ENCODE measurements at regions not wholly inside any gene's neighbourhood (a gene's known extent, or its start where the extent isn't known, plus 50 kb on each side); places are given as distances from the start of the nearest gene placed in this dataset.
"Not testable (repeated sequence)": the region's sequence is repeated elsewhere in the genome, so short reads cannot be mapped to it uniquely, and the experiment has no call there.

DNA sequence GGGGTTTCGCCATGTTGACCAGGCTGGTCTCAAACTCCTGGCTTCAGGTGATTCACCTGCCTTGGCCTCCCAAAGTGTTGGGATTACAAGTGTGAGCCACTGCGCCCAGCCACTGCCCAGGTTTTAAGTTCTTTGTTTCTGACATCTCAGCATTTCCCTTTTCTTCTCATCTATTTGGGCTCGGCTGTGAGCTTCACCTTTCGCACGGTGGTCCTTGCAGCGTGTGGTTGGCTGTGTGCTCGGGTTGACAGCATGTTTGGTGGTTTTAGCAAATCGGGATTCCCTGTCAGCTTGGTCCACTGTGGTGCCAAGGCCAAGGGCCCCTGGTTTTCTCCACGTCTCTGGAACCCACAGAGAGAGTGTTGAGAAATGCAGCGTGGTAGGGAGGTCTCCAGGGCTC, 138.8 kb downstream of the DNAJB6 start:
- Mint-ChIP-seq H3K9me3 (peaks cover 8% of the 10 kb centered on the region), H3K36me3 (peaks cover 3% of the 10 kb centered on the region), H3K27me3 (no peaks in the 10 kb centered on the region), H3K27ac (no peak overlapping the region), H3K4me1 (ENCODE audit: unreplicated experiment) (no peaks in the 10 kb centered on the region), H3K4me3 (no peak overlapping the region)
- TF ChIP-seq, protein P1, sequence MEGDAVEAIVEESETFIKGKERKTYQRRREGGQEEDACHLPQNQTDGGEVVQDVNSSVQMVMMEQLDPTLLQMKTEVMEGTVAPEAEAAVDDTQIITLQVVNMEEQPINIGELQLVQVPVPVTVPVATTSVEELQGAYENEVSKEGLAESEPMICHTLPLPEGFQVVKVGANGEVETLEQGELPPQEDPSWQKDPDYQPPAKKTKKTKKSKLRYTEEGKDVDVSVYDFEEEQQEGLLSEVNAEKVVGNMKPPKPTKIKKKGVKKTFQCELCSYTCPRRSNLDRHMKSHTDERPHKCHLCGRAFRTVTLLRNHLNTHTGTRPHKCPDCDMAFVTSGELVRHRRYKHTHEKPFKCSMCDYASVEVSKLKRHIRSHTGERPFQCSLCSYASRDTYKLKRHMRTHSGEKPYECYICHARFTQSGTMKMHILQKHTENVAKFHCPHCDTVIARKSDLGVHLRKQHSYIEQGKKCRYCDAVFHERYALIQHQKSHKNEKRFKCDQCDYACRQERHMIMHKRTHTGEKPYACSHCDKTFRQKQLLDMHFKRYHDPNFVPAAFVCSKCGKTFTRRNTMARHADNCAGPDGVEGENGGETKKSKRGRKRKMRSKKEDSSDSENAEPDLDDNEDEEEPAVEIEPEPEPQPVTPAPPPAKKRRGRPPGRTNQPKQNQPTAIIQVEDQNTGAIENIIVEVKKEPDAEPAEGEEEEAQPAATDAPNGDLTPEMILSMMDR (conservative IDR thresholded peaks at IDR 0.05), result no peak
- DNase-seq (ENCODE audit: extremely low spot score, unreplicated experiment), result no peak

DNA sequence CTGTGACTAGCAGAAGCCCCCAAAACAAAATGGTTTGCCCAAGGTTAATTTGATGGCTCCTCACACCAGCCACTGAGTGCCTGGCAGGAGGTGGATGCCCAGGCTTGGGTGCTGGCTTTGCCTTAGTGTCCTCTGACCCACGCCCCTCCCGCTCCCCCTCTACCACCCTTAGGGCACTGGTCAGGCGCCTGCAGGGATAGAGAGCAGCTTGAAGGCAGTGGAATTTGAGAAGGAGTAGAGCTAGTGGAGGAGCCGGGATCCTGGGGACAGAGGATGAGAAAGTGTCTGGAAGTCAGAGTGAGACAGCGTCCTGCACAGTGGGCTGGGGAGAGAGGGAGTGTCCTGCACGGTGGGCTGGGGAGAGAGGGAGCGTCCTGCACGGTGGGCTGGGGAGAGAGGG, 139.4 kb downstream of the DNAJB6 start:
- no peak overlapping the region for H3K27ac Mint-ChIP-seq
- H3K4me3 Mint-ChIP-seq, result no peak overlapping the region
- H3K27me3 Mint-ChIP-seq, result no peaks in the 10 kb centered on the region
- H3K36me3 Mint-ChIP-seq, result peaks cover 3% of the 10 kb centered on the region
- TF ChIP-seq, protein P1 (conservative IDR thresholded peaks at IDR 0.05), result no peak
- H3K4me1 Mint-ChIP-seq (ENCODE audit: unreplicated experiment), result no peaks in the 10 kb centered on the region
- peaks cover 8% of the 10 kb centered on the region for H3K9me3 Mint-ChIP-seq
- DNase-seq (ENCODE audit: extremely low spot score, unreplicated experiment), result peak; percentile 57

DNA sequence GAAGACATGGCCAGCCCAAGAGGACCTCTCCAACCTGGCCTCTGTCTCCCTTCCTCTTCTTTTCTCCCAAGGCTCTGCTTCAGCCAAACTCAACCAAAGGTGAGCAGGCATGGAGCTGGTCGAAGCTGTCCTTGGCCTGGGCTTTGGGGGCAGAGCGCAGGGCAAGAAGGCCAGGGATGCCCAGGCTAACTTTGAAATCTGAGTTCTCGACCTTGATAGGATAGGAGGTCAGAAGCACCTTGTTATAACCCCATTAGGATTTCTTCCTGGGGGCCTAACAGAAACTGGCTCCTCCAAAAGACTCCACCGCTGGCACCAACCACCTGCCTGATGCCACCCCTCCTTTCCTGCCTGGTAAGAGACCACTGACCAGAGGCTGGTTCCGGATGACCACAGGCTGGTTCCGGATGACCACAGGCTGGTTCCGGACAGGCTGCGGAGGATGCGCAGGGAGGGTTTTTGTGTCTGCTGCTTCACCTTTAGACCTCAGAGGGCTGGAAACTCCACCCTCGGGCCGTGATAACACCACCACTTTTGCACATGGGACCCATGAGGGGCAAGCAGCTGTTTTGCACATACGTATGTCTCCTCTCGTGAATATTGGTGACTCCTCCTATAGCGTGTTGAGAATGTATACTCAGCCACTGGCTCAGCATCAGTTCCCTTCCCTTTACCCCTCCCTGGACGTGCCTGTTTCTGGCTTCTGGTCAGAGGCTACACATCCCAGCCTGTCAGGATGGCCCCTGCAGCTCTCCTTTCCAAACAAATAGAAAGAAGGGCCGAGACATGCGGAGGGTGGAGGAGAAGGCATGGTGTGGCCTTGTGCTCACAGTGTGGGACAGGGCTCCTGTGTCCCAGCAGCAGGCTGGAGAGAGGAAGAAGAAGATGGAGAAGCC, 140.1 kb downstream of the DNAJB6 start:
- peak; percentile 49 for DNase-seq (ENCODE audit: extremely low spot score, unreplicated experiment)
- H3K27ac Mint-ChIP-seq, result no peak overlapping the region

DNA sequence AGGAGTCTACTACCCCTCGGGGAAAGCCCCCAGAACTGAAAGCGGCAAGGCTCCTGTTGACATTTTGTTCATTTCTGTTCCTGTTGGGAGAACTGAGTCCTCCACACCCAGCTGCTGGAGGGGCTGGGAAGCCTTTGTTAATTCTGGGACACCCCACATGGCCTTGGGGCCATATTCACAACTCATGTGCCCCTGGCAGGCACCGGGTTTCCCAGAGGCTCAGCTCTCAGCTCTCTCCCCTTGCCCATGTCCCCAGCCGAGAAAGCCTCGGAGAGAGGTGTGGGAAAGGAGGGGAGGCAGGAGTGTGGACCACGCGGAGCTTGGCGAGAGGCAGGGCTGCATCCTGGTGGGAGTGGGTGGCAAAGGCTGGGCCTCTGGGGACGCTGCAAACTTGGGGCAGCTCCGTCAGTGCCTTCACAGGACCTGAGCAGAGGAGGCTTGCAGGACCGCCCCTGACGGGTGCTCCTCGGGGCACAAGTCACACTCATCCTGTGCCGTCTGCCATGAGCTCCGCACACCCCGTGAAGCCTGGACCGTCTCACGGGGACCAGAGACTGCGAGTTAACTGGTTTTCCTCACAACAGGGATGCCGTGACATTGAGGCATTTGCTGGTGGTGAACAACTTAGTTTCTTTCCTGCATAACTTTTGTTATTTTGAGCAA, 140.9 kb downstream of the DNAJB6 start:
- no peak overlapping the region for H3K27ac Mint-ChIP-seq
- peaks cover 3% of the 10 kb centered on the region for H3K36me3 Mint-ChIP-seq
- TF ChIP-seq, protein P1 (conservative IDR thresholded peaks at IDR 0.05), result no peak
- no peaks in the 10 kb centered on the region for H3K4me1 Mint-ChIP-seq (ENCODE audit: unreplicated experiment)
- DNase-seq (ENCODE audit: extremely low spot score, unreplicated experiment), result no peak
- no peak overlapping the region for H3K4me3 Mint-ChIP-seq
- H3K27me3 Mint-ChIP-seq, result no peaks in the 10 kb centered on the region
- H3K9me3 Mint-ChIP-seq, result peaks cover 7% of the 10 kb centered on the region

More for the DNA sequence above, 140.1 kb downstream of the DNAJB6 start:
- Mint-ChIP-seq H3K4me1 (ENCODE audit: unreplicated experiment) (no peaks in the 10 kb centered on the region), H3K27me3 (no peaks in the 10 kb centered on the region), H3K4me3 (no peak overlapping the region), H3K36me3 (peaks cover 3% of the 10 kb centered on the region), H3K9me3 (peaks cover 8% of the 10 kb centered on the region)
- TF ChIP-seq, protein P1 (conservative IDR thresholded peaks at IDR 0.05), result no peak

DNA sequence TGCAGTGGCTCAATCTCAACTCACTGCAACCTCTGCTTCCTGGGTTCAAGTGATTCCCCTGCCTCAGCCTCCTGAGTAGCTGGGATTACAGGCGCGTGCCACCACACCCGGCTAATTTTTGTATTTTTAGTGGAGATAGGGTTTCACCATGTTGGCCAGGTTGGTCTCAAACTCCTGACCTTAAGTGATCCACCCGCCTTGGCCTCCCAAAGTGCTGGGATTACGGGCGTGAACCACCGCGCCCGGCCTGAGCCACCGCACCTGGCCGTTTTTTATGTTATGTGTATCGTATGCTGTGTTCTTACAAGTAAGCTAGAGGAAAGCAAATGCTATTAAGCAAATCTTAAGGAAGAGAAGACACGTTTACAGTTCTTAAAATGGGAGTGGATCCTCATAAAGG, 141.8 kb downstream of the DNAJB6 start:
- not testable (repeated sequence) for H3K27me3 Mint-ChIP-seq; H3K9me3 Mint-ChIP-seq; H3K36me3 Mint-ChIP-seq; DNase-seq (ENCODE audit: extremely low spot score, unreplicated experiment); H3K27ac Mint-ChIP-seq; H3K4me1 Mint-ChIP-seq (ENCODE audit: unreplicated experiment); H3K4me3 Mint-ChIP-seq

DNA sequence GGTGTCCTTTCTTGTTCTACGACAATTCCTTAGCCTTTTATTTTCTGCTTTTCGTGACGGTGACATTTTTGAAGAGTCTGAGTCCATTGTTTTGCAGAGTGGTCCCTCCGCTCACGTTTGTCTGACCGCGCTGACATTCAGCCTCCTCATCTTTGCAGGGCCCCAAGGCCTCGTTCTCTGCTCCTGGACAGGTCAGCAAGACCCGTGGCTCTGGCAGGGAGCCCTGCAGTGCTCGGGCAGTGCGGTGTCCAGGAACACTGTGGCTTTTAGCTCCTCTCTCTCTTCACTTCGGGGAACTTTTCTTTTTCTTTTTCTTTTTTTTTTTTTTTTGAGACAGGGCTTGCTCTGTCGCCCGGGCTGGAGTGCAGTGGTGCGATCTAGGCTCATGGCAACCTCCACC, 142.5 kb downstream of the DNAJB6 start:
- no peak for DNase-seq (ENCODE audit: extremely low spot score, unreplicated experiment)
- H3K27ac Mint-ChIP-seq, result no peak overlapping the region

More for the DNA sequence above, 142.5 kb downstream of the DNAJB6 start:
- Mint-ChIP-seq H3K27me3 (no peaks in the 10 kb centered on the region), H3K36me3 (no peaks in the 10 kb centered on the region), H3K4me3 (no peak overlapping the region), H3K9me3 (no peaks in the 10 kb centered on the region), H3K4me1 (ENCODE audit: unreplicated experiment) (no peaks in the 10 kb centered on the region)
- TF ChIP-seq, protein P1 (conservative IDR thresholded peaks at IDR 0.05), result no peak

Measured in type B pancreatic cell (in vitro differentiated cells).